Suppressor macrophage (primary cell): ENCODE measurements at regions not wholly inside any gene's neighbourhood (a gene's known extent, or its start where the extent isn't known, plus 50 kb on each side); places are given as distances from the start of the nearest gene placed in this dataset.
A peak's percentile ranks its signal among the peaks of the same experiment; 100 is the strongest.

Experiments used
- DNase-seq, 4 experiments: peaks; one replicate each; pipeline ENCODE4 v3.0.0-alpha.2; 2020 to 2022

DNA sequence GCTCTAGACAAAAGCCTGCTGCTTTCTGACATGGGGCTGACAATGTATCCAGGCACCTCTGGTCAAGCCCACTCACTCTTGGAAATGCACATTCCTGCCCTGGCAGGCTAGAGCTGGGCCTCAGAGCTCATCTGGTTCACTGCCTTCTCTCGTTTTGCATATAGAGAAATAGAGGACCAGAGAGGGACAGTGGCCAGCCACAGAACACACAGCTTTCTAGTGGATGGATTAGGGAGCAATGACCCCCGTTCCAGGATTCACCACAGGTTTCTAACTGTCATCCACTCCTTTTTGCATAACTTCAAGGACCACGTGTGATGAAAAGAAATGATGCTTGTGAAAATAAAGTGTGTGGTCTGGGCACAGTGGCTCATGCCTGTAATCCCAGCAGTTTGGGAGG, 129.6 kb upstream of the IGSF21 start:
- no peak for DNase-seq

DNA sequence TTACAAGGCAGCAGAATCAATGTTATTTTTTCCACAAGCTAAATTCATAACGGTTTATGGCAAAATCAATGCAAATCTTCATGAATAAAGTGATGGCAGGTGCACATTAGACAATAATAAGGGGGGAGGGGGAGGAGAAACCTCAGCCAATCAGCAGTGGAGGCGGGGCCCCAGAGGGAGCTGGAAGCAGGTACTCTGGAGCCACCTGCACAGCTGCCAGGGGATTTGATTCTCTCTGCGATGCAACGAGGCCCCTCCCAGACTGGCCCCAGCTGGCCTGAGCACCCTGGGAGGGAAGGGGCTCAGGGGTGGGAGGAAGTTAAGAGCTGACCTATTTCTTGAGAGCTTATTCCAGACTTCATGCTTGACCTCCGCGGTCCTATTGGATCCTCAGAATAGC, 127.8 kb upstream of the IGSF21 start:
- no peak for DNase-seq

DNA sequence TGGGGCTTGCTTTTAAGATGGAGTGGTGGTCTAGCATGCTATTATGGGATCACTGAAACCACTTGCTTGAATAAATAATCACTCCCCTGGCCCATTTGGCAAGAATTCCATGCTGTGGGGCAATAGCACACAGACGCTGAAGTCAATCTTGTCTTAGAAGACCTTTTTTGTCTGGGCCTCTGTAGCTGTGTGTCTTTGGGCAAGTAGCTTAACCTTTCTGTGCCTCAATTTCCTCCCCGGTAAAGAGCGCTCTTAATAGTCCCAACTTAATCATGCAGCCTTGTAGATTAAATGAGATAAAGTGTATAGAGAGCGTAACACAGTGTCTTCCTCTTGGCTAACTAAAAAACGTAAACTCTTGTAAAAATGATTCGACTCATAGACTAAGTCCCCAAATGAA, 125.4 kb upstream of the IGSF21 start:
- DNase-seq = no peak

DNA sequence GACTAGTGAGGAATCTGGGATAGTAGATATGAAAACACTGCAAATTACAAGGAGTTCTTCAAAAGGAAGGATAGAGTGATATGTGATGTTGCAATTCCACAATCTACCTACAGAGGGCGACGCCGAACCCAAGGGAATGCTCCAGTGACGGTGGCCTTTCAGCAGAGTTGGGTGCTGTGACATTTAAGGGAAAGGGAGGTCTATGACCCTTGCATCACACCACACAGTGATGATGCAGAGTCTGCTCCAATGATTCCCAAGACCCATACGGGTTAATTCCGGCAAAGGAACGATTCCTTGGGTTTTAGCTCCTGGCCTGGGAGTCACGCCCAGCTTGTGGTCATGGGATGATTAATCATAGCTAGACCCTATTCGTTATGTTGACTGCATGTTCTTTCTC, 123.0 kb upstream of the IGSF21 start:
- peak; percentile 54 to 71 (median 65) for DNase-seq

DNA sequence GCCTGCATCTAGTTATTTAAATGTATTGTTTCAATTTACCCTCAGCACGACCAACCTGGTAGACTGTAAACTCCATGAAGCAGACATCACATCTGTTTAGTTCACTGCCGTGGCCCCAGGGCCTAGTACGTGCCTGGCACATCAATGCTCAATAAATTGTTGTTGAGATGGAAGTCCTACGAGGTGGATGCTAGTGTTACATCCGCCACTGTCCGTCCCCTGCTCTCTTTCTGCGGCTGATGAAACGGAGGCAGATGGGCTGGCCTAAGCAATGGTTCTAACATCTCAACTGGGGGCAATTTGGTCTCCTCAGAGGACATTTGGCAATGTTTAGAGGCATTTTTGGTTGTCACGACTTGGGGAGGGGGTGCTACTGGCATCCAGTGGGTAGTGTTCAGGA, 121.4 kb upstream of the IGSF21 start:
- no peak for DNase-seq

DNA sequence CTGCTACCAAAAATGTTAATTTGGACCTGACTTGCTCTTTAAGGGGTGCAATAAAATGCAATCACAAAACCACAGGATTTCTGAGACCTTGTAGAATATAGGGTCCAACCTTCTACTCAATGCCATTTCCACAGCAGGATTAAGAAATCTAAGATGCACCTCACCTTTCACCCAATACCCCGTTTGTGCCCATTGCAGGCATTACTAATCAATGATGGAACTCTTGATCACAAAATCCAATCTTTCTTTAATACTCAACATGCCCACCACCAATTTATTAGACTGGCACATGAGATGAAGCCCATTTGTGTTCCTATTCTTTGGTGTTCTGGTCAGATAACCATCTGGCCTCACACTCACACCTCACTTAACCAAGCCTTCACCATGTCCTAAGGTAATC, 117.2 kb upstream of the IGSF21 start:
- no peak for DNase-seq

DNA sequence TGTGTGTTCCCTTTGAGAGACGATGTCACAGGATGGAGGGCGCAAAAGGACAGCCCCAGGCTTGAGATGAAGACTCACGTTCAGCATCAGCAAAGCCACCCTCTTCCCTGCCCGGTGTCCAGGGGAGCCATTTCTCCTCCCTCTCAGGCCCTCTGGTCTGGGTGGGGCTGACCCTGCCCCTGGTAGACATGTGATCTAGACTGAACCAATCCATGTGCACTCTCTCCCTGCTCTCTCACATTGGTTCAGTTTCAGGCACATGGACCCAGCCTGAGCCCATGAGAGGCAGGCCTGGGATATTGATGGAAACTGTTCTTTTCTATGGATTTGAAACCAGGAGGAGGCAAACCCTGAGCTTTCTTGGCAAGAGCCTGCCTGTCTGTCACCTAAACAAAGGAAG, 115.6 kb upstream of the IGSF21 start:
- no peak for DNase-seq

DNA sequence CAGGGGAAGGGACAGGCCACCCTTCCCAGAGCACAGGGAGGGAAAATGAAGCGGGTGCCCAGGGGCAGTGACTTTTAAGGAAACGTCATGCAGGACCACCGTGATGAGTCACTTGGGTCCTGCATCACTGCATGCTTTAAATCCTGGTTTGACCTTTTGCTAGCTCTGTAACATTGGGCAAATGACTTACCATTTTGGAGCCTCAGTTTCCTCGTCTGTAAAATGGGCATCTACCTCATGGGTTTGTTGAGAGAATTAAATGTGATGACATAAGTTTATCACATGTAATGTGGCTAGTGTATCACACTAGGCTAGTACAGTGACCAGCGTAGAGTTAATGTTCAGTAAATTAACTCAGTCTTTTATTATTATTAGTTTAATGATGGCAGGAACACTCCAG, 114.8 kb upstream of the IGSF21 start:
- DNase-seq = no peak

DNA sequence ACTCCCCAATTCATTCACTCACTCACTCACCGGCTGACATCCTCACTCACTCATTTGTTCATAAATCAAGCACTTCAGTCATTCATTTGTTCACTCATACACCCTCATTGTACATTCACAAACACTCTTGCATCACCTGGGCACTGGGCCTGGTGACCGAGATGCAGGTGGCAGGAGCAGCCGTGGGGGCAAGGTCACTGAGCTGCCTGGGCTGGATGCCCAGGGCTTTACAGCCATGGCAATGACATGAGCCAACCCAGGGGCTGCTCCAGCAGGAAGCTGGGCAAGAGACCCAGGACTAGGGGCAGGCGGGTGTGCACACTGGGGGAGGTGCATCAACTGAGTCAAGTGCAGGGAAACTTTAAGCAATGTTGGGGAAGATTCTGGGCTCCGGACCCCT, 113.6 kb upstream of the IGSF21 start:
- DNase-seq = no peak

DNA sequence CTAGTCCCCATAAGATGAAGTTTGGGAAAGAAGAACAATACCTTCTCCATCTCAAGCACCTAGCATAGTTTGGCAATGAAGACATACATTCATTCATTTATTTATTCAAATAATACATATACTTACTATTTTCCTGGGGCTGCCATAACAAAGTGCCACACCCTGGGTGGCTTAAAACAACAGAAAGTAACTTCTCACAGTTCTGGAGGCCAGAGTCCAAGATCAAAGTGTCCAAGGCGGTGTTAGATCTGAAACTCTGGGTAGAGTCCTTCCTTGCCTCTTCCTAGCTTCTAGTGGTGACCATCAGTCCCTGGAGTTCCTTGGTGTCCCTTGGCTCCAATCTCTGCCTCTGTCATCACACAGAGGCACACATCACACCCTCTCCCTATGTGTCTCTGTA, 112.1 kb upstream of the IGSF21 start:
- no peak for DNase-seq

DNA sequence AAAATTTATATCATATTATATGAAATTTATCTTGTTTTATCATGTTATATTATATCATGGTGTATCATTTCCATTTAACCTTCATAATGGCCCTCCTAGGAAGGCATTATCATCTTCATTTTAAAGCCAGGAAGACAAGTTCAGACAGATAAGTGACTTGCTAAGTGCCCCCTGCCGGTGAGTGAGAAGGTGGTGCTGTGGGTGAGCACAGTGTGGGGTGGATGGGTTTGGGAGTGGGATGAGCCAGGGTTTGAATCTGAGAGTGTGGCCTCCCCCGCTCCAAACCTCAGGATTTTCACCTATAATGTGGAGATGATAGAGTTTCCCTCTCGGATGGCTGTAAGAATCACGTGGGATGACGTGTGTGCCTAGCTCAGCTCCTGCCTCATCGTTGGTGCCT, 108.7 kb upstream of the IGSF21 start:
- DNase-seq = peak in 1 of 4 experiments; percentile 7

DNA sequence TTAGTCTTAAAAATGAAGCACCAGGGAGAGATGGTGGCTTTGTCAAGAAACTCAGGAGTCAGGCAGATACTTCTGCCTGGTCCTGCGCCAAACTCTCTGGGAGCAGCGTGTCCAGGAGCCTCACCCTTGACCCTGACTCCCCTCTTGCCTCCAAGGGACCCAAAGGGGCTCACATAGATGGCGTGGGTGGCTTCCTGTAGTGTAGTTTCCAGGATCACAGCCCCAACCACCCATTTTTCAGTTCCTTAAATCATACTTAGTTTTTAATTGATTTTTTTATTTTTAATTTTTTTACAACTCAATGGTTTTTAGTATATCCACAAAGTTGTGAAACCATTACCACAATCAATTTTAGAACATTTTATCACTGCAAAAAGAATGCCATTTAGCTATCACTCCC, 107.7 kb upstream of the IGSF21 start:
- DNase-seq = no peak

DNA sequence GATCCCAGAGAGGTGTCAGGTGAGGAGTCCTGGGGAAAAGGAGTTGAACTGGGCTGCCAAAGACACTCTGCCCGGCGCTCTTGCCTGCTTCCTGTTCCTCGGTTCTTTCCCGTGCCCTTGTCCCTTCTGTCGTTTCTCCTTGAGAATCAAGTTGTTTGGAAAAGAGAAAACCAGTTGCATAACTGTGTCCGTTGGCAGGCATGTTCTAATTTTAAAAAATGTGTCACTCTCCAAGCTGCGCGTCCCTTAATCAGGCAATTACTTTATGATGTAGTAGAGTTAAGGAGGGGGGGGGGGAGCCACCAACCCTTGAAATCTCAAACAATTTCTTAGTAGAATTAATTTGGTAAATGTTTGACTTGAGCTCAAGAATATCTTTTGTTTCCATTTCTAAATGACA, 105.9 kb upstream of the IGSF21 start:
- no peak for DNase-seq

DNA sequence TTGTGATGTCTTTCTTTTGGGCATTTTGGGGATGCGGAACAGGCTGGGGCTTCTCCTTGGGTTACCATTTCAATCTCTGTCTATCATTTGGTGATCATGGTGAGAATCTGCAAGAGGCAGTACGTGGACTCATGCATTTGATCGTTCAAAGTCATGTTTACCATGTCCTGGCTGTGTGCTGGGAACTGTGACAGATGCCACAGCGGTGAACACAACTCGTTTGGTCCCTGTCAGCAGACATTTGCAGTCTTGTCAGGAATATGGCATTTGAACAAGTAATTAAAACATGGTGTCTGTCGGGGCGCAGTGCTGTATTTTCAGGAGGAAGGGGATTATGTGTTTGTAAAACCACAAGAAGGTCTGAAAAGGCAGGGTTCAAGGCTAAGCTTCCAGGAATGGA, 103.3 kb upstream of the IGSF21 start:
- DNase-seq = no peak

DNA sequence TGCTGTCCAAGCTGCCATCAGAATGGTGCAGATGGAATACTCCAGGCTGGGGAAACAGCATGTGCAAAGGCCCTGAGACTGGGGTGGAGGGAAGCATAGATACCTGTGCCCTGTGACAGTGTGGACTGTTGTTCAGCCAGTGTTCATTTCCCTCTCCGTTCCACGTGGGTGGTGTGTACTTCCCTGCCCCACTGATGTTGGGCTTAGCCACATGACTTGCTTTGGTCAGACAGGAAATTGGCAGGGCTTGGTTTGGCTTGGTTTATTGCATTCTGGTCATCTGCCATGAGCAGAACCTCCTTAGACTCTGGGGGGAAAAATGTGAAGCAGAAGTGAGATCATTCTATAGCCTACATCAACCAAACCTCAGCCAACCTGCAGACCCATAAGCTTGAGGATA, 102.4 kb upstream of the IGSF21 start:
- DNase-seq = peak; percentile 5 to 36 (median 29)

DNA sequence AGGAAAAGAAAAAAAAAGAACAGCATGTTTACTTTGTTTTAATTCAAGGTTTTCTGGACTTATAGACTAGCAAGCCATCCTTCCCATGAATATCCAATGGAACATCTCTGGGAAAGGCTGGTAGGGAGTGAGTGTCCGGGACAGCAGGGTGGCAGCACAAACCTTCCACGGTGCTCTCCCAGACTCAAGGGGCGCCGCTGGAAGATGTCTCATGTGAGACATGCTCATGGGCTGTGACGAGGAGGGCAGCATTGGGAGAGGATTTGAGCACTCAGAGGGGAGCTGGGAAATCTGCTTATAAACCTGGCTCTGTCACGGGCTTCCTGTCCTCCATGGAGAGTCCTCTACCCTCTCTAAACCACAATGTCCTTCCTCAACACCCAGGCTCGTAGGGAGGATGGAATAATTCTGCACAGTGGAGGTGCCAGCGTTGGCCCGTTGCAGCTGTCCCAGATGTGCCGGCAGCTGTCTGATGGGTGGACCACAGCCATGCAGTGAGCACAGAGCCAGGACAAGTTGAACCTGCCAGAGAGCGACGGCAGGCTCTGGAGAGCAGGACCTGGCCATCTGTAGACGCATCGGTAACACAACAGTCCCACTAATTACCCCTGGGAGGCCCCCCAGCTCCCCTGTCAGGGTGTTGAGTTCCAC, 100.1 kb upstream of the IGSF21 start:
- no peak for DNase-seq

DNA sequence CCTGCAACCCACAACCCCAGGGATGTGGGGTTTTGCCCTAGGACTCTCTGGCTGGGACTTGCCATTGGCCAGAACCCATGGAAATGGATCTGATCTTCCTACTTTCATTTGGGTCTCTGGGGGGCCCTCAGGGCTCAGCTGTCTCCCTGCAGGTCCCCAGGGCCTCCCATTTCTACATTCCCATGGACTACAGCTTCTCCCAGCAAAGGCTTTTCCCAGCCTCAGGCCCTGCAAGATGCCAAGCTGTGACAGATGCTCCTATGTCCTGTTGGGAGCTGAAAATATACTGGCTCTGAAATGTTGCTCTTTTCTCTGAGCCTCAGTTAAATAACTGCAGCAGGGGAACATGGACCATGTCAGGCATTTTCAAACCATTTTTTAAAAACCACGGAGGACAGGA, 99.5 kb upstream of the IGSF21 start:
- DNase-seq = no peak

DNA sequence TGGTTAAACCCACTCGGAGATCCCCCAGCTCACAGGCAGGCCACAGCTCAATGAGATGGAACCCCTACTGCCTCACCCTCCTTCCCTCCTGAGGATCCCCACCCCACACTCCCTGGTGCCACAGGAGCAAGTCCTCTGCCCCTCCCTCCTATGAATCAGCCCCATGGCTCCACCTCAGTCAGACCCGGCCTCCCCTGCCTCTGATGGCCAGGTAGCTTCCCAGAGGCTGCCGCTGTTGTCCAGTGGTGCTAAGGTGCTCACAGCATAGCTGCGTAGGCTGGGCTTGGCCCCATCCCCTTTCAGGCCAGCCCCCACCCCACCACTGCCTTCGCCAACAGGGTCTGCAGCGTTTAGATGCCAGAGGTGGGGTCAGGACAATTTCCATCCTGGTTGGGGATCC, 98.5 kb upstream of the IGSF21 start:
- DNase-seq = no peak

DNA sequence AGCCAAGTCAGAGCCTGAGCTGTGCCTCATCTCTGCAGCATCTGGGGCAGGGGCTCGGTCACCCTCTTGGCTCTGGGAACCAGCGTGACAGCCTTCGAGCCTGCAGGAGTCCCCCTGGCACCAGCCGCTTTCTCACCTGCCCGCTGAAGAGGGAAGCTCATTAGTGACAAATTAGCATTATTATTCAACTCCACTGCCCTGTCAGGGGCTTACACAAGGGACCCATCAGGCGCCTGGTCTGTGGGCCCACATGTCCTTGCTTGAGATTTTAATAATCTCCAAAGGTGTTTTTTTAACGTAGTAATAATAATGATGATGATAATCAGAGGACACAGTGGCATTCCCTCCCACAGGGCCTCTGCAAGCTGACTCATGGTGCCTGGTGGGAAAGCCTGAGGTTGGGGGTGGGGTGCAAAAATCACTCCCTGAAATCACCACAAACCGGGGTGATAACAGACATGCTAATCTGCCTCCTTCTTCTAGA, 98.1 kb upstream of the IGSF21 start:
- DNase-seq = no peak

DNA sequence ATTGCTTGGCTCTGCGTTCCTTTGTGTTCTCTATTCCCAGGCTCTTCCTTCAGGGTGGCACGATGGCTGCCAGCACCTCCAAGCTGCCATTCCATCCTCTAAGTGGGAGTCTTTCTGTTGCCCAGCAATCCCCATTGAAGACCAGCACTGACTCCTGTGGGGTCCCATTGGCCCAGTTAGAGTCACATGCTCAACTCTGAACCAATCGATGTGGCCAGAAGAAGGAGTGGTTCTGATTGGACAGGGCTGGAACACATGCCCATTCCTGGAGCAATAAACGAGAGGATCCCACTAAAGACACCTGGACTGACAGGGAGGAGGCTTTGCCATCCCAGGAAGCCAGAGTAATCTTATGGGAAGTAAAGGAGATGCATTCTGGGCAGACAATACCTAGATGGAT, 97.2 kb upstream of the IGSF21 start:
- no peak for DNase-seq

DNA sequence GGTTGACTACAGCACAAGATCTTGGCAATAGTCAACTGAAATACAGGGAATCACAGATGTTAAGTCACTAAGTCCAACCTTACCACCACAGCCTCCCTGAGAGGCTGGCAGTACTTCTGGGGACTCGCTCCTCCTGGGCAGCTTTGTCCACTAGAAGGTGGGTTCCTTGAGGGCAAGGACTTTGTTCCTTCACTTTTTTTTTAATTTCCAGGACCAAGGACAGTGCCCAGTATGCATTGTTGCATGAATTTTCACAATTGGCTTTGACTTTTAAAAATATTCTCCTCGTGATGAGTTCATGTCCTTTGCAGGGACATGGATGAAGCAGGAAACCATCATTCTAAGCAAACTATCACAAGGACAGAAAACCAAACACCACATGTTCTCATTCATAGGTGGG, 96.7 kb upstream of the IGSF21 start:
- no peak for DNase-seq

DNA sequence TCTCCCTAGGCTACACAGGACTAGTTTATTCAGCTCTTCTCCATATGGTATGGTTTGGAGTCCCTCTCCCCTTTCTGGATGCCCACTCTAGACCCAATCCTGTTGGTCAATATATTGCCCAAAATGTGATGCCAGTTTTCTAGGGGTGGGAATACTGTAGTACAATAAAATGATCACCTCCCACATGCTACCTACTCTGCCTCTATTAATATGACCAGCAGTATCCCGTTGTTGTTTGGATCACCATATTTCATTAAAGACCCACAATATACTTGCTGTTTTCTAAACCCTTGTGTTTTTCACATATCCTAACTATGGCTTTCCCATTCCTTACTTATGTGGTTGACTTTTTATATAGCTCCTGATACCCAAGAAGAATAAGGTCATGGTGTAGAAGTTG, 95.9 kb upstream of the IGSF21 start:
- no peak for DNase-seq

DNA sequence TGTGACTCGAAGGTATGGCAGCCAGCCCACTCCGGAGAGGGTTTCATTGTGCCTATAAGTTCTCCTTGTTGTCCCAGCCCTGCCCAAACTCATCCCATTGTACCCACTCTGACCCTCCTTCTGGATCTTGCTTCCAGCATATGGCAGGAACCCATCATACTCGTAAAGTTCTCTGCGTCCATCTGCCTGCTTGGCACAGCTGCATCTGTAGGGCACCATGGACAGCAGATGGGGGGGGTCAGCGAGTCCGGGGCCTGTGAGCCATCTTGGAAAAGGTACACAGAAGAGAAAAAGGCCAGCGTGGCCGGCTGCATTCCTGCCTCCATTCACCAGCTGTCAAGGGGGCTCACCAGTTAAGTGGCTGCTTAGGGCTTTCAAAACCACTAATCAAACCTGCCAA, 94.9 kb upstream of the IGSF21 start:
- no peak for DNase-seq

DNA sequence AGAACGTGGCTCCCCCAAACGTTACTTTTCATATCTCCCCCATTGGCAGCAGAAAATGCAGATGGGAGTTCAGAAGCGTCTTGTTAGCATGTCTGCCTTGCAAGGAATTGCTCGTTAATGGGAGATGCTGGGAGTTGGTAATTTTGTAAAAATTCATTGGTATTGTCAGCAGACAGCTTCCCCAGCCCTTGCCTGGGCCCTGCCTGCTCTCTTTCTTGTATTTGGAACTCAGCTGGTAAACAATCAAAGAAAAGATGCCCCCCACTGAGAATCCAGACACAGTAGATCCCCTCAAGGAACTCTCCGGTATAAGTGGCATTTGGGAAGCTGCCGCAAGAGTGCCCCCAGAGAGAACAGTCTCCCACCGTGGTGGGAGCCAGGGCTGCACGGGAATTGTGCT, 94.4 kb upstream of the IGSF21 start:
- no peak for DNase-seq

DNA sequence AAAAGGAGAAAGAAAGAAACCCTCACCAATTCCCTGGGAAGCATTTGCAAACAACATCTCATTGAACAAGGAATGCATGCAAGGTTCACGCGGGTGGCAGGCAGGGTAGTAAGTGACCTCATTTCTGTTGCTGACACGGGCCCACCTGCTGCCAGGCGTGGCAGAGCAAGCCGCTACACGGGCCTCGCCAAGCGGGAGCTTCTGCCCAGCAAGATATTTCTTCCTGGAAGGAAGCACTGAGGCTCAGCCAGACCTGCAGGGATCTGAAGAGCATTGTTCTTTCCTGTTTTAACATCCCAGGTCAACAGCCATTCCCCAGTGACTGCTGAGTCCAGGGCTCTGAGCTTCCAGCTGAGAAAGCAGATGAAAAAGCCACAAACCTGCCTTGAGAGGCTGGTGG, 91.9 kb upstream of the IGSF21 start:
- no peak for DNase-seq

DNA sequence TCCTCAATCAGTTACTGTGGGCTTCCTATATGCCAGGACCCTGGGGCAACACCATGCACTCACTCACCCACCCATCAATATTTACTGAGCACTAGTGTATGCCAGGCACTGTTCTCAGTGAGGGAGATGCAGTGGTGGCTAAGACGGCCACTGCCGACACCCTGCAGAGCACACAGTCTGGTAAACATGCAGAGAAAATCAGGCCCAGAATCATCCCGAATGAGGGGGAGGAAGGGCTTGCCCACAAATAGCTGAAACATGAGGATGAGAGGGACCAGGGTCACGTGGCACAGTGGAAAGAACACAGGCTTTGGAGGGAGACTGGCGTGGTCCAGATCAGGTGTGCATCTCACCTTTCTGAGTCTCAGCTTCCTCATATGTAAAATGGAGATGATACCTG, 89.2 kb upstream of the IGSF21 start:
- DNase-seq = no peak
